CD4-positive, alpha-beta T cell treated with Interleukin-15 for 1 hour (primary cell): ENCODE measurements at regions not wholly inside any gene's neighbourhood (a gene's known extent, or its start where the extent isn't known, plus 50 kb on each side); places are given as distances from the start of the nearest gene placed in this dataset.
"Not testable (repeated sequence)": the region's sequence is repeated elsewhere in the genome, so short reads cannot be mapped to it uniquely, and the experiment has no call there.

Experiments used
- DNase-seq: peaks from one replicate; pipeline ENCODE4 v3.0.0-alpha.2; 2020

- no peak for DNase-seq
These were observed 111.1 kb upstream of the S1PR3 start for GRCh38 chr9:88880199-88880598.

- not testable (repeated sequence) for DNase-seq
These were observed 107.0 kb upstream of the S1PR3 start for GRCh38 chr9:88884291-88884690.

- not testable (repeated sequence) for DNase-seq
These were observed 104.5 kb upstream of the S1PR3 start for GRCh38 chr9:88886762-88887161.

- no peak for DNase-seq
These were observed 101.9 kb upstream of the S1PR3 start for GRCh38 chr9:88889386-88889785.

- no peak for DNase-seq
These were observed 100.7 kb upstream of the S1PR3 start for GRCh38 chr9:88890546-88890945.

- DNase-seq = no peak
These were observed 100.2 kb upstream of the S1PR3 start for GRCh38 chr9:88891040-88891439.

- no peak for DNase-seq
These were observed 98.5 kb upstream of the S1PR3 start for GRCh38 chr9:88892724-88893123.

GRCh38 chr9:88897081-88897480 is 94.2 kb upstream of the S1PR3 start:
- no peak for DNase-seq

GRCh38 chr9:88898039-88898720 is 93.1 kb upstream of the S1PR3 start:
- DNase-seq = no peak

- DNase-seq = no peak
These were observed 85.8 kb upstream of the S1PR3 start for GRCh38 chr9:88905506-88905905.

GRCh38 chr9:88915916-88916315 is 75.4 kb upstream of the S1PR3 start:
- DNase-seq = no peak

GRCh38 chr9:88916894-88917293 is 74.4 kb upstream of the S1PR3 start:
- DNase-seq = no peak

- no peak for DNase-seq
These were observed 73.9 kb upstream of the S1PR3 start for GRCh38 chr9:88917375-88917774.

GRCh38 chr9:88918537-88918936 is 72.7 kb upstream of the S1PR3 start:
- DNase-seq = not testable (repeated sequence)

GRCh38 chr9:88920645-88921044 is 70.6 kb upstream of the S1PR3 start:
- no peak for DNase-seq

- DNase-seq = peak; percentile 51
These were observed 69.2 kb upstream of the S1PR3 start for GRCh38 chr9:88922091-88922490.

GRCh38 chr9:88923092-88923491 is 68.2 kb upstream of the S1PR3 start:
- no peak for DNase-seq

GRCh38 chr9:88923653-88924288 is 67.5 kb upstream of the S1PR3 start:
- peak; percentile 81 for DNase-seq

- DNase-seq = no peak
These were observed 65.8 kb upstream of the S1PR3 start for GRCh38 chr9:88925481-88925880.

GRCh38 chr9:88926781-88927505 is 64.3 kb upstream of the S1PR3 start:
- no peak for DNase-seq

GRCh38 chr9:88927510-88927909 is 63.8 kb upstream of the S1PR3 start:
- DNase-seq = no peak

GRCh38 chr9:88930716-88931115 is 60.6 kb upstream of the S1PR3 start:
- no peak for DNase-seq

- no peak for DNase-seq
These were observed 58.5 kb upstream of the S1PR3 start for GRCh38 chr9:88932766-88933165.
